ENCODE measurements at regions not wholly inside any gene's neighbourhood (a gene's known extent, or its start where the extent isn't known, plus 50 kb on each side); places are given as distances from the start of the nearest gene placed in this dataset.
"Not testable (repeated sequence)": the region's sequence is repeated elsewhere in the genome, so short reads cannot be mapped to it uniquely, and the experiment has no call there.

- DNase-seq (no peak), ATAC-seq (replicated peaks in 1 of 2) (no peak)
- H3K4me1 Mint-ChIP-seq (ENCODE audit: low read depth): no peaks in the 10 kb centered on the region
- no peaks in the 10 kb centered on the region for H3K36me3 Mint-ChIP-seq (ENCODE audit: insufficient read depth in 2 of 2)
- H3K4me3 Mint-ChIP-seq: no peak overlapping the region
- H3K27me3 Mint-ChIP-seq (ENCODE audit: low read depth): no peaks in the 10 kb centered on the region
- no peak overlapping the region for H3K27ac Mint-ChIP-seq
- H3K9me3 Mint-ChIP-seq: peaks cover 6 to 7% of the 10 kb centered on the region in 2 donors
Observed at GRCh38 chr12:18824287-18824686, 86.4 kb downstream of the CAPZA3 start.

GRCh38 chr12:18825138-18825537 is 87.2 kb downstream of the CAPZA3 start:
- Mint-ChIP-seq H3K4me3 (no peak overlapping the region), H3K27ac (no peak overlapping the region), H3K9me3 (peaks cover 6 to 7% of the 10 kb centered on the region in 2 donors), H3K36me3 (ENCODE audit: insufficient read depth in 2 of 2) (no peaks in the 10 kb centered on the region), H3K4me1 (ENCODE audit: low read depth) (no peaks in the 10 kb centered on the region), H3K27me3 (ENCODE audit: low read depth) (no peaks in the 10 kb centered on the region)
- DNase-seq: no peak
- no peak for ATAC-seq (replicated peaks in 1 of 2)

DNA sequence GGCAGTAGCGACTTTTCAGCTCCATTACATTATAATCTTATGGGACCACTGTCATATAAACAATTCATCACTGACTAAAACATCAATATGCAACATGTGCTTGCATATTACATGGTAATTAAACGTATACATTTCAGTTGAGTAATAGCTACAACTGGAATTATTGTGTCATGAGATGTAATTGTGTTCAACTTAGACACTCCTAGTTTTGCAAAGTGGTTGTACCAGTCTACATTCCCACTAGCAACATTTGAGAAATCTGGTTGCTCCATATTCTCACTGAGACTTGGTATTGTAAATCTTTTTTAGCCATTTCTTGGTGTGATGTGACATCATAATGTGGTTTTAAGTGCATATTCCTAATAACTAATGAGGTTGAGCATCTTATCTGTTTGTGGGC is 90.0 kb downstream of the CAPZA3 start:
- Mint-ChIP-seq H3K4me1 (ENCODE audit: low read depth) (no peaks in the 10 kb centered on the region), H3K9me3 (peaks cover 7 to 8% of the 10 kb centered on the region in 2 donors), H3K4me3 (no peak overlapping the region), H3K27me3 (ENCODE audit: low read depth) (no peaks in the 10 kb centered on the region), H3K27ac (no peak overlapping the region), H3K36me3 (ENCODE audit: insufficient read depth in 2 of 2) (no peaks in the 10 kb centered on the region)
- DNase-seq (no peak), ATAC-seq (replicated peaks in 1 of 2) (no peak)

DNA sequence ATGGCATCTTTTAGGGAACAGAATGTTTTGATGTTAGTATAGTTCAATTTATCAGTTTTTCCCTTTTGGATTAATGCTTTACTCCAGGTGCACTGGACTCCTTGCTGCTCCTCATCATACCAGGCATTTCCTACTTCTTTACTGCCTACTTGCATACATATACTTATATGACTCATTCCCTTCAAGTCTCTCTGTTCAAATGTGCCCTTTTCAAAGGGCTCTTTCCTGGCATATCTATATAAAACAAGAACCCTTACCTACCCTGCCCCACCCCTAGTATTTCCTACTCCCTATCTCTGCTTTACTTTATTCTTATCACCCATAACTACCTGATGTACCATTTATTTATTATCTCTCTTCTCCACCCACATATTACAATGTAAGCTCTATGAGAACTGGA is 90.6 kb downstream of the CAPZA3 start:
- no peak overlapping the region for H3K4me3 Mint-ChIP-seq

GRCh38 chr12:18828987-18829386 is 91.1 kb downstream of the CAPZA3 start:
- DNase-seq (no peak), ATAC-seq (replicated peaks in 1 of 2) (no peak)
- Mint-ChIP-seq H3K36me3 (ENCODE audit: insufficient read depth in 2 of 2) (no peaks in the 10 kb centered on the region), H3K4me3 (no peak overlapping the region), H3K4me1 (ENCODE audit: low read depth) (no peaks in the 10 kb centered on the region), H3K27ac (no peak overlapping the region), H3K27me3 (ENCODE audit: low read depth) (no peaks in the 10 kb centered on the region), H3K9me3 (peaks cover 7 to 8% of the 10 kb centered on the region in 2 donors)

More for the DNA sequence above, 90.6 kb downstream of the CAPZA3 start:
- H3K36me3 Mint-ChIP-seq (ENCODE audit: insufficient read depth in 2 of 2): no peaks in the 10 kb centered on the region
- H3K9me3 Mint-ChIP-seq: peaks cover 7 to 8% of the 10 kb centered on the region in 2 donors
- H3K27me3 Mint-ChIP-seq (ENCODE audit: low read depth): no peaks in the 10 kb centered on the region
- ATAC-seq (replicated peaks in 1 of 2) (no peak), DNase-seq (no peak)
- H3K27ac Mint-ChIP-seq: no peak overlapping the region
- H3K4me1 Mint-ChIP-seq (ENCODE audit: low read depth): no peaks in the 10 kb centered on the region

DNA sequence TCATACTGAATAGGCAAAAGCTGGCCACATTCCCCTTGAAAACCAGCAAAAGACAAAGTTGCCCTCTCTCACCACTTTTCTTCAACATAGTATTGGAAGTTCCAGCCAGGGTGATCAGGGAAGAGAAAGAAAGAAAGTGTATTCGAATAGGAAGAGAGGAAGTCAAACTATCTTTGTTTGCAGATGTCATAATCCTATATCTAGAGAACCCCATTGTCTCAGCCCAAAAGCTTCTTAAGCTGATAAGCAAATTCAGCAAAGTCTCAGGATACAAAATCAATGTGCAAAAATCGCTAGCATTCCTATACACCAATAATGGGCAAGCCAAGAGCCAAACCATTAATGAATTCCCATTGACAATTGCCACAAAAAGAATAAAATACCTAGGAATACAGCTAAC is 95.0 kb downstream of the CAPZA3 start:
- not testable (repeated sequence) for H3K27ac Mint-ChIP-seq; H3K36me3 Mint-ChIP-seq (ENCODE audit: insufficient read depth in 2 of 2); H3K27me3 Mint-ChIP-seq (ENCODE audit: low read depth); ATAC-seq (replicated peaks in 1 of 2); DNase-seq; H3K4me1 Mint-ChIP-seq (ENCODE audit: low read depth); H3K4me3 Mint-ChIP-seq; H3K9me3 Mint-ChIP-seq

DNA sequence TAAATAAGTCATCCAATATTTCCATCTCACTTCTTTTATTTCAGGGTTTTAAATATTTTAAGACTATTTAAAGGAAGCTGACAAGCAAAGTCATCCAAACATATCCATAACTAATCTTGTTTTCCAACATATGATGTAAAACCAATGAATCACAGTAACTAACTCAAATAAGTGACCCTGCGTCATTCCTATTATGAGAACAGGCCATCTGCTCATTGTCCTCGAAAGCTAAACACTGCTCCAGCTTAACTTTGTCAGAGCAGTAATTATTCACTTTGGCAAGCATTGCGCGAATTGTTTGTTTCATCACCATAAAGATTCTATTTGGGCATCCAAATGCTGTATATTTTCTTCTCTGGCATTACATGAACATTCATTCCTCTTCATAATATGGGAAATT is 99.1 kb downstream of the CAPZA3 start:
- Mint-ChIP-seq H3K27ac (no peak overlapping the region), H3K4me1 (ENCODE audit: low read depth) (no peaks in the 10 kb centered on the region), H3K4me3 (no peak overlapping the region), H3K36me3 (ENCODE audit: insufficient read depth in 2 of 2) (no peaks in the 10 kb centered on the region), H3K9me3 (peaks cover 2 to 3% of the 10 kb centered on the region in 2 donors), H3K27me3 (ENCODE audit: low read depth) (no peaks in the 10 kb centered on the region)
- no peak for ATAC-seq (replicated peaks in 1 of 2)
- no peak for DNase-seq

- H3K9me3 Mint-ChIP-seq: peaks cover 2 to 3% of the 10 kb centered on the region in 2 donors
- no peak overlapping the region for H3K27ac Mint-ChIP-seq
- no peak for DNase-seq
- no peaks in the 10 kb centered on the region for H3K27me3 Mint-ChIP-seq (ENCODE audit: low read depth)
- ATAC-seq (replicated peaks in 1 of 2): no peak
- no peaks in the 10 kb centered on the region for H3K4me1 Mint-ChIP-seq (ENCODE audit: low read depth)
- H3K36me3 Mint-ChIP-seq (ENCODE audit: insufficient read depth in 2 of 2): no peaks in the 10 kb centered on the region
- H3K4me3 Mint-ChIP-seq: no peak overlapping the region
Observed at GRCh38 chr12:18837505-18837904, 99.6 kb downstream of the CAPZA3 start.

- H3K27me3 Mint-ChIP-seq (ENCODE audit: low read depth); H3K4me3 Mint-ChIP-seq; DNase-seq; H3K36me3 Mint-ChIP-seq (ENCODE audit: insufficient read depth in 2 of 2); H3K9me3 Mint-ChIP-seq; H3K27ac Mint-ChIP-seq; ATAC-seq (replicated peaks in 1 of 2); H3K4me1 Mint-ChIP-seq (ENCODE audit: low read depth): not testable (repeated sequence)
Observed at GRCh38 chr12:18840997-18841396, 103.1 kb downstream of the CAPZA3 start.

DNA sequence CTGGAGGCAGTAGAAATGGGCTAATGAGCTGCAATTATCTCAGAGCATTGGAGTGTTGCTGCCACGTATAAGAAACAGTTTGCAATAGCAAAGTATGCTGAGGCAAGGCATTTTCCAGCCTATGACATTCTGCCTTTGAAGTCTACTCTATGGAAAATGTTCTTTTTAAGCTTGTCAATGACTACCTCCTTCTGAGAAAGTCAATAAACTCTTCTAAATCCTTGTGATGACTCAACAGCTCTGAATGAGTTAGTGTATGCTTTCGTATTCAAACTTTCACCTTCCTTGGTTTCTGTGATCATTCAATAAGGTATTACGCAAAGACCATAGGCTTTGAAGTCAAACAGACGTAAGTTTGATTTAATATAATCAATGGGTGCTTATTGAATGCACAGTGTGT is 111.2 kb downstream of the CAPZA3 start:
- Mint-ChIP-seq H3K4me3 (no peak overlapping the region), H3K4me1 (ENCODE audit: low read depth) (peaks cover 11% of the 10 kb centered on the region), H3K9me3 (no peaks in the 10 kb centered on the region), H3K27me3 (ENCODE audit: low read depth) (peaks cover 6% of the 10 kb centered on the region), H3K36me3 (ENCODE audit: insufficient read depth in 2 of 2) (no peaks in the 10 kb centered on the region), H3K27ac (no peak overlapping the region)
- ATAC-seq (replicated peaks in 1 of 2) (peak; percentile 47 to 57), DNase-seq (no peak)

DNA sequence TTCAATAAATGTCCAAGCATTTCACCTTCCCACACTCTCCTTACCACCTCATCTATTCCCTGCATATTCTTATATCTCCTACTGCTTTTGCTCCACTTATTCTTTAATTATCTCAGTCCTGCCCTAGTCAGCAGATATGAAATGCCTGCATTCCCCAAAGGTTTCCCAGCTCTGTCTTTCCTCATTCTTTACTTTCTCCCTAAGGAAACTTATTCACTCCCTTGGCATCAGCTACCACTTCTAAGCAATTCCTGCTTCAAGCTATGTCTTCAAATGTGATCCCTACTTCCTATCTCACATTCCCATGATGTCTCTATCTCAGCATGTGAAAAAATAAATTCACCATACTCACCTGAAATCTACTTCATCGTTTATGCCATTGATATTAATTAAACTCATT is 111.8 kb downstream of the CAPZA3 start:
- Mint-ChIP-seq H3K27me3 (ENCODE audit: low read depth) (peaks cover 6% of the 10 kb centered on the region), H3K27ac (no peak overlapping the region), H3K4me3 (no peak overlapping the region), H3K36me3 (ENCODE audit: insufficient read depth in 2 of 2) (no peaks in the 10 kb centered on the region), H3K9me3 (no peaks in the 10 kb centered on the region), H3K4me1 (ENCODE audit: low read depth) (peaks cover 11% of the 10 kb centered on the region)
- no peak for DNase-seq
- no peak for ATAC-seq (replicated peaks in 1 of 2)

DNA sequence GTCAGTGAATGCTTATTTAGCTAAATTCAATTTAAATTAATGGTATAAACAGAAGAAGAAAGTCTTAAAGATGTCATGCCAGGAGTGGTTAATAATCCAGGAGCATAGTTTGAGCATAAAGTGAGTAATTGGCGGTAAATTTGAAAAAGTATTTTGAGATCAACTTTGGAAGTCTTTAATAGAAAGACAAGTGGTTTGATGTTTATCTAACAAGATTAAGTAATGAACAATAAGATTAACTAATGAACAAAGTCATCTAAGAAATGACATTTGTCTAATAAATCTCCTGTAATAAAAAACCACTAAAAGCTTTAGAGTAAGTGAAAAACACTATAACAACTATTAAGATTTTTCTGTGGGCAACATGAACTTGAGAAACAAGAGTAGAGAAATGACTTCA is 112.8 kb downstream of the CAPZA3 start:
- no peak overlapping the region for H3K27ac Mint-ChIP-seq
- DNase-seq: no peak
- H3K4me1 Mint-ChIP-seq (ENCODE audit: low read depth): peaks cover 11% of the 10 kb centered on the region
- no peaks in the 10 kb centered on the region for H3K36me3 Mint-ChIP-seq (ENCODE audit: insufficient read depth in 2 of 2)
- H3K4me3 Mint-ChIP-seq: no peak overlapping the region
- no peak for ATAC-seq (replicated peaks in 1 of 2)
- H3K9me3 Mint-ChIP-seq: no peaks in the 10 kb centered on the region
- peaks cover 2% of the 10 kb centered on the region for H3K27me3 Mint-ChIP-seq (ENCODE audit: low read depth)

GRCh38 chr12:18851271-18851670 is 113.4 kb downstream of the CAPZA3 start:
- Mint-ChIP-seq H3K27me3 (ENCODE audit: low read depth) (no peaks in the 10 kb centered on the region), H3K36me3 (ENCODE audit: insufficient read depth in 2 of 2) (no peaks in the 10 kb centered on the region), H3K27ac (no peak overlapping the region), H3K4me3 (no peak overlapping the region), H3K4me1 (ENCODE audit: low read depth) (peaks cover 11% of the 10 kb centered on the region), H3K9me3 (no peaks in the 10 kb centered on the region)
- DNase-seq: no peak
- no peak for ATAC-seq (replicated peaks in 1 of 2)

DNA sequence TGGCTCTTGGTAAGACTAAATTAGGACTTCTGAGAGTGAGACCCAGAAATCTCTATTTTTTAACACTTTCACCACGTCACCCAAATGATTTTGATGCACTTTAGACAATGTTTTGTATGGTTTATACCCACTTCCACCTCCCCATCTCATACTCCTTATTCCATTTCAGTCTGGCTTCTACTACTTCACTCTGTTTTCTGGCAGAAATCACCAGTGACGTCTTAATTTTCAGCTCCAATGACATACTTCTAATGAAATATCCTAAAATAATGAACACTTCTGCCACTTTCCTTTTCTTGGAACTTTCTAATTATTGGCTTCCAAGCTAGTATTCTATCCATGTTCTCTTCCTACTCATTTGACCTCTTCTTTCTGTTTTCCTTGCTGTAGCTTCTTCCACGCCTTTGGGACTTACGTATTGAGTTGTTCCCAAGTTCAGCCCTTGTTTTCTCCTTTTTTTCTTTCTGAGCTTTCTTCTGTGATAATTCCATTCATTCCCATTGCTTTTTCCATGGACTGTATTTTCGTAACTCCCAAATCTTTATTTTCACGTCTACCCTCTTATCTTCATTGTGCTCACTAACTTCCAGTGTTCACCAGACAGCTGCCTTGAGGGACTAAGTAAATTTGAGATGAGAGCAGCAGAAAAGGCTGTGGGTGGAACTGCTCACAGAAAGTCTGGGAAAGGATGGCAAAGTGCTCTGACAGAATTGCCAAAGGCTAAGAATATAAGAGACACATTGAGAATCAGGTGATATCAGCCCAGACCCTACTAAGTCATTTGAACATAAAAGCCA is 115.8 kb downstream of the CAPZA3 start:
- H3K27ac Mint-ChIP-seq: no peak overlapping the region
- H3K4me3 Mint-ChIP-seq: no peak overlapping the region
- DNase-seq: no peak
- H3K4me1 Mint-ChIP-seq (ENCODE audit: low read depth): peaks cover 11% of the 10 kb centered on the region
- H3K9me3 Mint-ChIP-seq: no peaks in the 10 kb centered on the region
- no peaks in the 10 kb centered on the region for H3K27me3 Mint-ChIP-seq (ENCODE audit: low read depth)
- ATAC-seq (replicated peaks in 1 of 2): no peak
- H3K36me3 Mint-ChIP-seq (ENCODE audit: insufficient read depth in 2 of 2): no peaks in the 10 kb centered on the region

Data from activated T-cell treated with anti-CD3 and anti-CD28 coated beads, Interleukin-2, amount 50 U/mL, for 72 hours (primary cell).